HFFc6 (cell line): ENCODE measurements at regions not wholly inside any gene's neighbourhood (a gene's known extent, or its start where the extent isn't known, plus 50 kb on each side); places are given as distances from the start of the nearest gene placed in this dataset.

Experiments used
- DNase-seq: peaks from one replicate; pipeline ENCODE4 v3.0.0-alpha.2; 2018
- H3K27ac Mint-ChIP-seq: 2 replicates; pipeline ENCODE4 v1.8.0; 2020; ENCODE audit warnings: mild to moderate bottlenecking, mixed read lengths
- H3K27me3 Mint-ChIP-seq: 2 replicates; pipeline ENCODE4 v1.8.0; 2021; ENCODE audit warnings: mild to moderate bottlenecking, moderate library complexity, mixed read lengths; ENCODE audit not compliant: insufficient read depth
- H3K36me3 Mint-ChIP-seq: 2 replicates; pipeline ENCODE4 v1.8.0; 2021; ENCODE audit warnings: low read depth, mixed read lengths
- H3K4me1 Mint-ChIP-seq: 2 replicates; pipeline ENCODE4 v1.8.0; 2020; ENCODE audit warnings: low read depth, mixed read lengths
- H3K4me3 Mint-ChIP-seq: 2 replicates; pipeline ENCODE4 v1.8.0; 2020; ENCODE audit warnings: mild to moderate bottlenecking, moderate library complexity, mixed read lengths
- H3K9me3 Mint-ChIP-seq: 2 replicates; pipeline ENCODE4 v1.8.0; 2020; ENCODE audit warnings: mild to moderate bottlenecking, mixed read lengths
- TF ChIP-seq, protein P1 (sequence below): fragments of 200-600 bp; sonication (generic); IDR thresholded peaks from 2 replicates; pipeline ENCODE4 v1.5.0; 2021; ENCODE audit warnings: antibody characterized with exemption, mild to moderate bottlenecking

DNA sequence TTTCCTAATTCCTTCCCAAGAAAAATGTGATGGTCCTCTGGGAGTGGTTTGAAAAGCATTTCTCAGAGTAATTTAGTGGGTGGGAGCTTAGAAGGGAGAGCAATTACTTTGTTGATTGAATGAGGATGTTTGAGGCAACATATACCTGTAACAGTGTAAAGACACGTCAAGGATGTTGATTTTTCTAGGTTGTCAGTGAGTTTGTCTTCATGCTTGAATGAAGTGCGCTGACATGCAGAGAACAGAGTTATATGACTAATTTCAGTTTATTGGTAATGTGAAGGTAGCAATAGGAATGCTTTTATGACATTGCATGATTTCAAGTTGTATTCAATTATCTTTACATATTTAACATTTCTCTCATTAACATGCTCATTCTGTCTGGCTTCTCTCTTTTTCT is 286.9 kb downstream of the NFKBIZ start:
- H3K4me3 Mint-ChIP-seq, result no peak overlapping the region
- H3K36me3 Mint-ChIP-seq, result no peaks in the 10 kb centered on the region
- no peaks in the 10 kb centered on the region for H3K9me3 Mint-ChIP-seq
- TF ChIP-seq, protein P1, sequence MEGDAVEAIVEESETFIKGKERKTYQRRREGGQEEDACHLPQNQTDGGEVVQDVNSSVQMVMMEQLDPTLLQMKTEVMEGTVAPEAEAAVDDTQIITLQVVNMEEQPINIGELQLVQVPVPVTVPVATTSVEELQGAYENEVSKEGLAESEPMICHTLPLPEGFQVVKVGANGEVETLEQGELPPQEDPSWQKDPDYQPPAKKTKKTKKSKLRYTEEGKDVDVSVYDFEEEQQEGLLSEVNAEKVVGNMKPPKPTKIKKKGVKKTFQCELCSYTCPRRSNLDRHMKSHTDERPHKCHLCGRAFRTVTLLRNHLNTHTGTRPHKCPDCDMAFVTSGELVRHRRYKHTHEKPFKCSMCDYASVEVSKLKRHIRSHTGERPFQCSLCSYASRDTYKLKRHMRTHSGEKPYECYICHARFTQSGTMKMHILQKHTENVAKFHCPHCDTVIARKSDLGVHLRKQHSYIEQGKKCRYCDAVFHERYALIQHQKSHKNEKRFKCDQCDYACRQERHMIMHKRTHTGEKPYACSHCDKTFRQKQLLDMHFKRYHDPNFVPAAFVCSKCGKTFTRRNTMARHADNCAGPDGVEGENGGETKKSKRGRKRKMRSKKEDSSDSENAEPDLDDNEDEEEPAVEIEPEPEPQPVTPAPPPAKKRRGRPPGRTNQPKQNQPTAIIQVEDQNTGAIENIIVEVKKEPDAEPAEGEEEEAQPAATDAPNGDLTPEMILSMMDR, result no peak
- no peak for DNase-seq
- H3K27me3 Mint-ChIP-seq, result no peaks in the 10 kb centered on the region
- peaks cover 12% of the 10 kb centered on the region for H3K4me1 Mint-ChIP-seq
- H3K27ac Mint-ChIP-seq, result no peak overlapping the region

DNA sequence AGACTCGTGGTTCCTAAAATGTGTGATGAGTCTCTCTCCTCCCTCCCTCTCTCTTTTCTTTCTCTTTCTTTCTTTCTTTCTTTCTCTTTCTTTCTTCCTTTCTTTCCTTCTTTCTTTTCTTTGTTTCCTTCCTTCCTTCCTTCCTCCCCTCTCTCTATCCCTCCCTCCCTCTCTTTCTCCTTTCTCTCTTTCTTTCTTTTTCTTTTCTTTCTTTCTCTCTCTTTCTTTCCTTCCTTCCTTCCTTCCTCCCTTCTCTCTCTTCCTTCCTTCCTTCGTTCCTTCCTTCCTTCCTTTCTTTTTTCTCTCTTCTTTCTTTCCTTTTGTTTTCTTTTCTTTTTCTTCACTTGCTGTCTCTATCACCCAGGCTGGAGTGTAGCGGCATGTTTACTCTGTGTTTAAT is 290.8 kb downstream of the NFKBIZ start:
- no peaks in the 10 kb centered on the region for H3K9me3 Mint-ChIP-seq
- H3K4me1 Mint-ChIP-seq, result peaks cover 29% of the 10 kb centered on the region
- no peaks in the 10 kb centered on the region for H3K27me3 Mint-ChIP-seq
- H3K4me3 Mint-ChIP-seq, result no peak overlapping the region
- no peak for DNase-seq
- H3K36me3 Mint-ChIP-seq, result no peaks in the 10 kb centered on the region
- H3K27ac Mint-ChIP-seq, result no peak overlapping the region
- TF ChIP-seq, protein P1, result no peak

DNA sequence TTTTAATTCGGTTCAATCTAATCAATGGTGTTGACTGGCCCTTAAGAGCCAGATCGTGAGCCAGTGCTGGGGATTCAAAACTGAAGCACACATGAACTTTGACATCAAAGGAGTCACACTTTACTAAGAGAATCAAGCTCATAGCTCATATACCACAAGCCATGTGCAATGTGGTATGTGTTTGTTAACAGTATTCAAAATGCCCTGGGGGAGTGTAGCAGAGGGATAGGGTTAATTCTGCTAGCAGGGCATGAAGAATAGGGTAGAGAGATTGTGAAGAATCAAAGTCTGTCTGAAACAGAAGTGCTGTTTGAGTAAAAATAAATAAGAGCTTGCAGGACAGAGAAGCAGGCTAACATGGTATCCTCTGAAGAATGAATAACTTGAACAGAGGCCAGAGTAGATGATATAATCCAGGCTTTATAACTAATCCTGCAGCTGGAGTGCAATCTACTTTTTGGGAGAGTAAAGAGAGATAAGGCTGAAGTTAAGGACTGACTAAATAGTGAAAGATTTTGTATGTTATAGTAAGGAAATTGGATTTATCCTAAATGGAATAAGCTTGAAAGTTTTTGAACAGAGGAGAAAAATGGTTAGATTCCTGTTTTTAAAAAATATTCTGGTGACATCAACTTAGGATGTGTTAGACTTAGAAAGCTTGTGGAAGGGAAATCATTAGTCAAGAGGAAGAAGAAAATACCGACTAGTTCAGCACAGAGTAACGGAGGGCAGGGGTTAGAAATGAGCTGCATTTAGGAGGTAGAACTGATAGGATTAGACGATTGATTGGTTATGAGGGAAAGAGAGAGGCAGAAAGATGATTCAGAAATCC is 292.0 kb downstream of the NFKBIZ start:
- no peaks in the 10 kb centered on the region for H3K9me3 Mint-ChIP-seq
- H3K27ac Mint-ChIP-seq, result peak overlapping the region; percentile 60
- H3K4me1 Mint-ChIP-seq, result peaks cover 29% of the 10 kb centered on the region
- H3K27me3 Mint-ChIP-seq, result no peaks in the 10 kb centered on the region
- H3K36me3 Mint-ChIP-seq, result no peaks in the 10 kb centered on the region
- TF ChIP-seq, protein P1, result no peak
- H3K4me3 Mint-ChIP-seq, result no peak overlapping the region
- DNase-seq, result peak; percentile 20

DNA sequence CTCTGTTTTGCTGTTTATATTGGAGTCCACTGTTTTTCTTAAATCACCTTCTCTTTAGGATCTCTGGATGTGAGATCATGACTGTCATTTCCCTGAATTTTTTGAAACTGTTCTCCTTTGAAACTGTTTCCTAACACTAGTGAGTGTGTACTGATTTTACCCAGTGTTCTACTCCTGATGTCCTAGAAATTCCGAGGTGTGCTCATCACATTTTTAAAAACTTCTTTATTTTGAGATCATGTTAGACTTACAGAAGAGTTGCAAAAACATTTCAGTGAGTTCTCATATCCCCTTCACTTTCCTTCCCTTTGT is 292.6 kb downstream of the NFKBIZ start:
- Mint-ChIP-seq H3K9me3 (no peaks in the 10 kb centered on the region), H3K4me3 (no peak overlapping the region), H3K4me1 (peaks cover 29% of the 10 kb centered on the region), H3K27ac (peak overlapping the region; percentile 60), H3K27me3 (no peaks in the 10 kb centered on the region), H3K36me3 (no peaks in the 10 kb centered on the region)
- TF ChIP-seq, protein P1, result no peak
- no peak for DNase-seq

DNA sequence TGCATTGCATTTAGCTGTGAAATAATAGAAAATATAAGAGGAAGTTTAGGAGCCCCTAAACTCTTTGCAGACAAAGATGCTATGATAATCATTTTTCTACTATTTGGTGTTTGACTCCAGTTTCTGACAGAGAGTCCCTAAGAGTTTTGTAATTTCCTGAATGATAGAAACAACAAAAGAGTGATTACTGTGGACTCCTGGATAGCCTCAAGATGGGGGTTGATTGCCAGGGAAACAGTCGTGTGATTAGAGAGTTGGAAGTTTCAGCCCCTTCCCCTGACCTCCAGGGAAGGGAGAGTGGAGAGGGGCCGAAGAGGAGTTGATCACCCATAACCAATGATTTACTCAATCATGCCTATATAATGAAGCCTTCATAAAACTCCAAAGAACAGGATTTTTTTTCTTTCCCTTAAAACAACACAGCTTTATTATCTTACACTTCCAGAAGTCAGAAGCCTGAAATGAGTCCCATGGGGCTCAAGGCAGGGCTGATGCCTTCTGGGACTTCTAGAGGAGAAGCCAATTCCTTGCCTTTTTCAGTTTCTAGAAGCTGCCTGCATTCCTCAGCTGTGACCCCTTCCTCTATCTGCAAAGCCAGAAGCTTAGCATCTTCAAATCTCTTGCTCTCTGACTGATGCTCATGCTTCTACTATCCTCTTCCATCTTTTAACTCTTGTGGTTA is 292.3 kb upstream of the ZPLD1 start:
- no peak overlapping the region for H3K27ac Mint-ChIP-seq
- no peaks in the 10 kb centered on the region for H3K27me3 Mint-ChIP-seq
- no peak overlapping the region for H3K4me3 Mint-ChIP-seq
- H3K9me3 Mint-ChIP-seq, result no peaks in the 10 kb centered on the region
- no peaks in the 10 kb centered on the region for H3K36me3 Mint-ChIP-seq
- DNase-seq, result no peak
- TF ChIP-seq, protein P1, result no peak
- peaks cover 29% of the 10 kb centered on the region for H3K4me1 Mint-ChIP-seq
